ENCODE measurements at regions not wholly inside any gene's neighbourhood (a gene's known extent, or its start where the extent isn't known, plus 50 kb on each side); places are given as distances from the start of the nearest gene placed in this dataset.

DNA sequence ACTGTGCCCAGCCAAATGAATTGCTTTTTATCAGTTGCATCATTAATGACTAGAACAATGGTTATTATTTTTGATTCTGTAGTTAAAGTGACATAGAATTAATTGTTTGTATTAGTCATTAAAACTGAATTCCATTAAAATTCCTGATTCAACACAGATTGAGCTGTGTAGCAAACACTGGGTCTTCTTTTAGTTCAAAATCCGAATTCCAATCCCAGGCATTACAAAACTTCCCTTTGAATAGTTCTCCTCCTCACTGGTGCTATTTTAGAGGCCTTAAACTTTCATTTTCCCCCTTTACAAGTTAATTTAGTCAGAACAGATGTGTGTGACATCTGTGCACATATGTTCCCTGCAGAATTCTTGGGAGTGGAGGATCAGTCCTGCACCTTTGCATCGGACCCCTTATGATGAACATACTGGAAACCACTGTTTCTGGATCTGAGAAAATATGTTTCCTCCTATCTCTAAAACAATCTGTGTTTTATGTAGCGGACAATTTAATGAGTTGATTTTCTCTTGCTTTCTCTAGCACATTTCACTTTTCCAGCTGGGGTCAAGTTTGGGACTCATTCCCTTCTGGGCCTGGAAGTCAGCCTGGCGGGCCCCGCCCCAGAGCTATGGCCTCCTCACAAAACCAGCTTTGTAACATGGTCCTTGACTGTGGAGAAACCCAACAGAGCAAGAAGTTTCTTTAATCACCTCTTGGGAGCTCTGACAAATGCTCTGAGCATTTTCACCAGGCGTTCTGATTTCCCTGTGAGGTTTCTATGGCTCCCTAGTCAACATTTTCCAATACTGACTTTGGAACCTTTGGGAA, 87.9 kb upstream of the MAMDC2 start:
- no peak for DNase-seq

DNA sequence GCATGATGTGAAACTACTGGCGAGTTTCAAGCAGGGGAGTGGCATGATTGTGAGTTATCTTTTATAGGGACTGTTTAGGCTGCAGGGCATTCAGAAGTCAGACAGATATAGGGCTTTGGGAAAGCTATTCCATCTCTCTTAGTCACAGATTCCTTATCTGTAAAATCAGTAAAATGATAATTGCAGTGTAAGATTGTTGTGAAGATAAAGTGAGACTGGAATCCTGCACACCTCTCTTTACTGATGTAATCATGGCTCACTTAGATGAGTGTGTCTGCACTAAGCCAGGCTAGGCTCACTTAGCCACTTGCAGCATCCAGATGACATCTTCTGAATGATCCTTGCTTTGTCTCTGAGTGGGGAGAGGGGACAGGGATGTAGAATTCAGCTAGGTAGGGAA, 81.8 kb upstream of the MAMDC2 start:
- DNase-seq, result no peak

DNA sequence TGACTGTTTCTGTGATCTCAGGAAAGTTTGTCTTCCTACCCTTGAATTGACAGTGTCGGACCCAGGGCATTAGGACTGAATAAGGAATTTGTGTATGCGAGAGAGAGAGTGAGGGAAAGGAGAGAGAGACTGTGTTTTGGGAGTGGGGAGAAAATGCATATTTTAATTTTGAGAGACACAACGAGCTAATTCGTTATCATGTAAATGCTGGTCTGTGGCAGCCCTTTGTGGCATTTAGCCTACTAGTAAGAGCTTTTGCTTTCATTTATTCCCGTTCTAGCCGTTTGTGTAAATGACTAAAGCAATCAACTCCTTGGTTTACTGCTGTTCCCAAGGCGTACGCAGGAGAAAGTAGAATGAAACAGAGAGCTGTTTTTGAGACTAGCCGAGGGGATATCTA, 79.8 kb upstream of the MAMDC2 start:
- DNase-seq, result no peak

DNA sequence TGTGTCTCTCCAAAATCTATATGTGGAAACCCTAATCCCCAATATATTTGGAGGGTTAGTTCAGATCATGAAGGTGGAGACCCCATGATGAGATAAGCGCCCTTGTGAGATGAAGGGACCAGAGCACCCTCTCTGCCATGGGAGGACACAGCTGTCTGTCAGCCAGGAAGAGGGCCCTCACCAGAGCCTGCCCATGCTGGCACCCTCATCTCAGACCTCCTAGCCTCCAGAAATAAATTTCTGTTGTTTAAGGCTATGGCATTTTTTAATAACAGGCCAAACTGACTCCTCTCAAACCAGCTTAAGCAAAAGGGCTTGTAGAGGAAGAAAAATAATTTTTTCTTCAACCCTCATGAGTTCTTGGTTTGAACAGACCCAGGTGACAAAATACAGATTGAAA, 79.2 kb upstream of the MAMDC2 start:
- DNase-seq, result no peak

DNA sequence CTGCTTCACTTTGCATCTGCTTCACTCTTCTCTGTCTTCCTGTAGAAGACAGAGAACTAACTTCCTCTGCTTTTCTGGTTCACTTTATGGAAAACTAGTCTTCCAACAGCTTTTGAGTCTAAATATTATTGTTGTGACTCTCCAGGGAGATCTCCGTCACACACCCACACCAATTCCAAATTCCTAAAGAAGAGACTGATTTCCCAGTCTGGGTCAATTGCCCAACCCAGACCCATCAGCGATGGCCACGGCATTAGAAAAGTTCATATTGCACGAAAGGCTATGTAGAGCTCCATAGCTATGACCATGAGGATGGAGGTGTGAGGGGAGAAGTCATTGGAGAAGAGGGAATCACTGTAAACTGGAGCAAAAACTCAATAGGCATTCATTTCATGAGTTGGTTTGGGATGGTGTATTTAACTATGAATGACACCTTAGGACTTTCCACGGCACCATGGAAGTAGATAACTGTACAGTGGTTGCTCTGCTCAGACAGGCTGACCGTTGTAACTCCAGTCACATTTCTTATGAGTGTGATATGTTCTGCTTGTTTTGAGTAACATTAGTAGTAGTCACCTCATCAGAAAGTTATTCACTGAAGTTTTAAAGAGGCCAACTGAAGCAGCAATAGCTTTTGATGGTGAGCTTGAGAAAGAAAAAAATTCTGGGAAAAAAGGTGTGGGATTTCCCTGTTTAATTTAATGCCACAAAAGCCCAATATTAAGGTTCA, 78.1 kb upstream of the MAMDC2 start:
- no peak for DNase-seq

DNA sequence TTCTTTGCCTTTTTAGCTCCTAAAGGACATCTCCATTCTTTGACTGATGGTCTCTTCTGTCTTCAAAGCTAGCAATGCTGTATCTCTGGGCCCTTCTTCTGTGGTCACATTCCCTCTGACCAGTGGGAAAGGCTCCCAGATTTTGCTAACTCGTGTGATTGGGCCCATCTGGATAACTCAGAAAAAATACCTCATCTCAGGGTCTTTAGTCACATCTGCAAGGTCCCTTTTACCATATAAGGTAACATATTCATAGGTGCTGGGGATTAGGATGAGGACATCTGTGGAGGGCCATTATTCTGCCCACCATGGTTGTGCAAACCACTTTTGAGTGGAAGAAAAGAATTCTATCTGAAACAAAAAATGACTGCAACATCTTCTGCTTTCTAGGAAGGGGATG, 76.3 kb upstream of the MAMDC2 start:
- DNase-seq, result no peak

DNA sequence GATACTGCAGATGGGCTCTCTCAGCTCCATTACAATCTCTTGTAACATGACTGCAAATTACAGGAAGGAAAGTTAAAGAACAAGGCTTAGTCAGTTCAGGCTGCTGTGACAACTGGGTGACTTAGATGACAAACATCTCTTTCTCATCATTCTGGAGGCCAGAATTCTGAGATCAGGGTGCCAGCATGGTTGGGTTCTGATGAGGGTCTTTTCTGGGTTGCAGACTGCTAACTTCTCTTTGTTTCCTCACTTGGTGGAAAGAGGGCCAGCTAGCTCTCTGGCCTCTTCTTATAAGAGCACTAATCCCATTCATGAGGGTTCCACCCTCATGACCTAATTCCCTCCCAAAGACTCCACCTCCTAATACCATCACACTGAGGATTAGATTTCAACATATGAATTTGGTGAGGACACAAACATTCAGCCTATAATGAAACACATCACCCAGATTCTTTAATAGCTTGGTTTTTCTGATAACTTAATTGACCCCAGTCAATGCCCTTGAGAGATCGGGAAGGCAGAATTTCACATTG, 73.6 kb upstream of the MAMDC2 start:
- DNase-seq, result no peak

DNA sequence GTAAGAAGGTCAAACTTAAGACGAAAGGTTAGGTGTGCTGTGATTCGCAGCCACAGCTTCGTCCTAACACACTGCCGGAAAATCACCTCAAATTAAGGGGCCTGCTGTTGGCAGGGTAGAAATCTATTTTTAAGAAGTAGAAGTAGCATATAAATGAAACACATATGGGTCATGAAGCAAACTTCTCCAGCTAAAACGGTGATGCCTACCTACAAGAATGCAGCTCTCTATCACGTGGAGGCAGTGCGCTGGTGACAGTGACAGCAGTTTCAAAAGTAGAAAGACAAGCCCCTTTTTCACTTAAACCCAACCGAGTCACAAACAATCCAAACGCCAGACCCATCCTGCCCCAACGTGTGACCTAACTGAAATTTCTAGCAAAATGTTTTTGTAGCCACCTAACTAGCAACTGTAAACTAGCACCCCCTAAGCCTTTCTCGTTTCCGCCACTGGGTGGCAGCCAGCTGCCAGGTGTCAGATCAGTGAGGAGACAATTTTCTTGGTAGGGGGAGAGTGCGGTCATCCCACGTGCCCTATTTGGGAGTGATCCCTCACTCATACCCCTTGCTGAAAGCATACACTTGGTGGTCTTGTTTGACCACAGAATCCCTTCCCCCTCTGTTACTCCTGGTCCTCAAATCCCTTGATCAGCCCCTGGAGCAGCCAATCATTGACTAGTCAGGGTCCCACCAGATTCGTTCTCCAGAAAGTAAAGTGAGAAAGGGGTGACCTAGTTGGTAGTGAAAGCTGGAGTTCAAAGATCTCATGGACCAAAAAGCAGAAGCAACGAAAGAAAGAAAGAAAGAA, 71.8 kb upstream of the MAMDC2 start:
- peak; percentile 66 for DNase-seq

DNA sequence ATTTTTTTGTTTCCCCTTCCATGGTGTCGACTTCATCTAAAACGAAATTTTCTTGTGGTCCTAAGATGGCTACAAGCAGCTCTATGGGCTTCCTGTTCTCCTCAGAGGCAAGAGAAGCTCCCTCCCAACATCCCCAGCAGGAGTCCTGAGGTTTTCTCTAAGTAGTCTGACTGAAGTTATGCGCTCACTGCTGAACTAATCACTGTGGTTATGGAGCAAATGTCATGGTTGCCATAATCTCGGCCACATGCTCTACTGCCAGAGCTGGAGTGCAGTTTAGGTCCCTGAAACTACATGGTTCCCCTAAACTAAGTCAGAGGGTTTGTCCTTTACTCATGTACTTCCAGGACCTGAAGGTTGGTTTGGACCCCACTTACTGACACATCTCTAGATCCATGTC, 68.0 kb upstream of the MAMDC2 start:
- no peak for DNase-seq

DNA sequence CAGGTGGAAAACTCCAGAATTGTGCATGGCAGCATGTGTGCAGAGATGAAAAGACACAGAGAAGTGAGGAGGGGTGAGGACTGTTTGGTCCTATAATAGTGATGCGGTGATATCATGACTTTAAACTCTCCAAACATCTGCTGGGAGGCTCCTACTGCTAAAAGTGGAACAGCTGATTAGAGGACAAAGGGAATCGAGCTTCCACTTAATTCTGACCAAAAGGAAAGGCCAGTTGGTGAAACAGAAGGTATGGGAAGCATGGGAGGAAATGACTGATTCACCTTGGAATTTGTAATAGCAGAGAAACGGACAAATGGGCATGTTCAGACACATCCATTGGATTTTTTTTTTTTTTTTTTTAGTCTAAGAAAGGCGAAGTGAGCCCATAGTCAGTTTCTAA, 67.5 kb upstream of the MAMDC2 start:
- no peak for DNase-seq

DNA sequence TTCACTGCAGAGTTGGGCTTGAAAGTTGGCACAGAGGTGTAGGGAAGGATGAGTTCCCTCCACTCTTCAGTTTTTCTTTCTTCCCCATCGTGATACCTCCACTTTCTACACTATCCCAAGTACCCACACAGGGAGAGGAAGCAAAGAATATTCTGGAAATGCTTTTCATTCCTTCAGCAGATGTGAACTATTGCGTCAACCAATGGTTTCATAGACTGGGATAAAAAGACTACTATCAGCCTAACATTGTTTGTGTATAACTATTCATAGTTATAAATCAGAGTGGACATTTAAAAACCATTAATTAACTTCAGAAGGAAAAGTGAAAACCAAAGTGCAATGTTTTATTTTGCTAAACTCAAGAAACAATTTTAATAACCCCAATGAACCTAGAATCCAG, 63.6 kb upstream of the MAMDC2 start:
- no peak for DNase-seq

DNA sequence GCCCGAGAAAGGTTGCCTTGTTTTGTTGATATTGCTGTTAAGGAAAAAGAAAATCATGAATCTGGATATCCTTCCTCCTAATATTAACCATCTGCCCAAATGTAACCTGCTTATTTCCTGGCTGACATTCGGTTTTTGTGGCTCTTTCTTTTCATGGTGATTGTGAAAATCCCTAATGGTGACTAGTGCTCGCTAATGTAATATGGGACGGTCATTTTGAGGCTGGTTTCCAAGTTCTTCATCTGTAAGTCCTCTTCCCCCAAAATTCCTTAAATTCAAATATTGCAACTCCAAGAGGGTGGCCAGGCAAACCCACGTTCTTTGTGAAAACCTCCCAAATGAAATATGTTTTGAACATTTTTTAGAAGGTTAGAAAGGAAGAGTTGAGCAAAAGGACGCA, 63.1 kb upstream of the MAMDC2 start:
- no peak for DNase-seq

DNA sequence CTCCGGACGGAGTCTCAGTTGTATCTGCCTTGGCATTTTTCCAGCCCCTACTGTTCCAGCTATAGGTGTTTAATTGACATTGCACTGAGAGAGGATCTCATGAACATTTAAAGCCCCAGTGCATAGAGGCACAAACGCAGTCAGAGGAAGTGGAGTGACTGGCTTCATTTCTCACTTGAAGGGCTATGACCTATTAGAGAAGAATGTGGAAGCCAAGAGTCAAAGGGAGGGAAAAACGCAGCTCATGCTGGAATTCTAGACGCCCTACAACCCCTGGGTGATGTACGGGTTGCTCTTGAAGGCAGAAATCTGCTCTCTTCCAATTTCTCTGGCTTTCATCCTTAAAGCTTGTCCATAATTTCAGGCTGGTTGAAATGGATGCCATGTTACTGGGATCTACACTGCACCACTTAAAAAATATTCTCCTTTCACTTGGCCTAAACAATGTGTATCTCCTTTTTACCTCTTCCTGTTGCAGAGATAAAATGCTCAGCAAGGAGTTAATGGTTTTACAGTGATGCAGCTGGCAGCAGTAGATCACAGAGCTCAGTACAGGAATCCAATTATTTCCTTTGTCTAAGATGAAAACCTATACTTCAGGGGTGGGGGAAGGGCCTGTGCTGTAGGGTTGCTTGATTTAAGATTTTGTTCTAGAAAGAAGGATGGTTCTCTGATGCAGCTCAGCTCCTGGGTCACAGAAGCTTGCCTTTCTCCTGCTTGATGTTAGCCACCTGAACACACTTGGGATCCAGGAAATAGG, 61.8 kb upstream of the MAMDC2 start:
- DNase-seq, result no peak

DNA sequence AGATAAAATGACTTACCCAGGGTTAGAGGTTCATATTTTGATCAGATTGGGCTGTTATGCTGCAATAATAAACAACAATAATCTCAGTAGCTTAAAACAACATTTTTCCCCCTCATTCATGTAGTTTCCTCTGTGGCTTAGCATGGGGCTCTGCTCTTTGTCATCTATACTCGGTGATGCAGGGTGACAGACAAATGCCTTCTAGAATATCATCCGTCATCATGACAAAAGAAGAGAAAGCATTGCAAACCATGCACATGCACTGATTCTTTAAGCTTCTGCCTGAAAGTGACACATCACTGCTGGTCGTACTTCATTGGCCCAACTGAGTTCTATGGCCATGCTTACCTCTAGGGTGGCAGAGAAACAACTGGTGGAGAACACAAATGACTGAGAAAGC, 58.8 kb upstream of the MAMDC2 start:
- no peak for DNase-seq

DNA sequence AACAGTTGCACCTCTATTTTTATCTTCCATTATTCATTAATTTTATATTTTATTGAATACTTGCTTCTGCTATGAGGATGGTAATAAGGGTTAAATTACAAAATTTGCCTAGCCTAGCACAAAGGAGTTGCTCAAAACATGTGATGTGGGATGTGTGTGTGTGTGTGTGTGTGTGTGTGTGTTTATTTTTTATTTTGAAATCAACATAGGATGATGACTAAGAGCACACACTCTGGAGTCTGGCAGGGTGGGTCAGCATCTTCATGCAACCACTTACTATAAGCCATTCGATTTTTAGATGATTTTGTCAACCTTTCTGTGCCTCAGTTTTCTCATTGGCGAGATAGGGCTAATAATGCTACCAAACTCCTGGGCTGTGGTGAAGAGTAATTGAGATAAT, 57.7 kb upstream of the MAMDC2 start:
- DNase-seq, result no peak

DNA sequence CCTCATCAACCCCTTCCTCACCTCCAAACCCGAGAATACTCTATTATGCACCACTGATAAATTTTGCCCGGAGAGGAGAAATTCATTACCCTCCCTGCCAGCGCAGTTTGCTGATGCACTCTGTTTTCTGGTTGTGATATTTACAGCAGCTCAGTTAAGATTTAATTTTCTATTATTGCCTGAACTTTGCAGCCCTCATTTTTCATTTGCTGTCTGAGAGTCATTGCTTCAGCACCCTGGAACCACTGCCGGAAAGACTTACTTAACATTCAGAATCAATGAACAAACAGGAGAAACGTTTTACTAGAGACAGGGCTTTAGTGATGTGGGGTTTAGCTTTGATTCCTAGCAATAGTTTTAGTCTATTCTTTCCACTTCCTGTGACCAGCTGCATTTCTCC, 56.7 kb upstream of the MAMDC2 start:
- DNase-seq, result no peak

DNA sequence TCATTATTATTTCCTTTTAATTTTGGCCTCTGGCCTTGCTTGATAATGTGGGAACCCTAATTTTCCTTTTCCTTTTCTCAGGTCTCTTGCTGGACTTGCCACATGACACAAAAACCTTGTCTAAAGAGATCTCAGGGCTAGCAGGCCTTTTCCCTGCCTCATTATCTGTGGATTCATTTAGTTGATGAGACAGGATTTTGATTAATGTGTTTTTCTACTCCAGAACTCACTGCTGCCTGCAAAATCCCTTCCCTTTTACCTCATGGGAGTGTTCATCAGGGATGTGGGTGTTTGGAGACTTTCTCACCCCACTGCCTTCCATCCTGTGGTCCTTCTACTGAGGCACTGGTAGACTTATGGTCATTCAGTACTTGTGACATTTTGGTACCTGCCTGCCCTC, 56.2 kb upstream of the MAMDC2 start:
- no peak for DNase-seq

DNA sequence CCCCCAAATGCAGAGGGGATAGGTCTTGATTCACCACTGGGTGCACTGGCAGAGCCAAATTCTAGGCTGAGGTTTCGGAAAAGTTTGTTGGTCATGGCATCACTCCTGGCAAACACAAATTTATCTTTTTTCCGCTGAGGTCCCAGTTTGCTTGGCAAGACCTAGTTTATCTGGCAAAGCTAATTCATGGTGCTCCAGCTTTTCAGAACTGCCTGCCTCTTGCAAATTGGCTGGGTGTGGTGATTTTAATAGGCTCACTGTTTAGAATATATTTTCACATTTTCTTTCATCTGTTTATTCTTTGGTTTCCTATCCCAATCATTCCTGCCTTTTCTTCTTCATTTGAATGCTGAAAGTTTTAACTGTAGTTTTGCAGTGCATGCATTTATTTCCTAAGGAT, 50.5 kb upstream of the MAMDC2 start:
- DNase-seq, result no peak

All from NCI-H2029 treated with DMSO at 0.1 percent for 48 hours (cell line).